ENCODE measurements at regions not wholly inside any gene's neighbourhood (a gene's known extent, or its start where the extent isn't known, plus 50 kb on each side); places are given as distances from the start of the nearest gene placed in this dataset.

GRCh38 chr7:66454600-66455225 is 174.0 kb upstream of the KCTD7 start:
- TF ChIP-seq CTCF (conservative IDR thresholded peaks at IDR 0.05) (no peak), ZFX (IDR thresholded peaks at IDR 0.05) (no peak)

Data from C4-2B (cell line).